Keratinocyte (primary cell): ENCODE measurements at regions not wholly inside any gene's neighbourhood (a gene's known extent, or its start where the extent isn't known, plus 50 kb on each side); places are given as distances from the start of the nearest gene placed in this dataset.

ENCODE experiments used
- DNase-seq: peaks from one replicate; pipeline ENCODE4 v3.0.0-alpha.2; 2011; ENCODE audit warnings: low read depth, missing footprints, low spot score
- FAIRE-seq: peaks from 2 replicates; lab custom pipeline; 2011; peaks lifted over from hg19 to GRCh38; lab: Jason Lieb, UNC
- H2AFZ ChIP-seq: 2 replicates; pipeline ENCODE4 v1.6.0; 2012; ENCODE audit warnings: low read length, control low read depth, inconsistent platforms; ENCODE audit not compliant: control insufficient read depth
- H3K27ac ChIP-seq: 2 replicates; pipeline ENCODE4 v1.5.1; 2011; ENCODE audit warnings: low read length; ENCODE audit not compliant: control insufficient read depth, insufficient read depth
- H3K27me3 ChIP-seq: 3 replicates; pipeline ENCODE4 v1.6.0; 2011; ENCODE audit warnings: low read length; ENCODE audit not compliant: control insufficient read depth, insufficient read depth; ENCODE audit errors: extremely low read depth
- H3K36me3 ChIP-seq, 2 experiments: 2 replicates in 1 of 2; 3 replicates in 1 of 2; pipeline ENCODE4 v1.5.1; 2011; ENCODE audit warnings: low read length in 2 of 2, mild to moderate bottlenecking in 1 of 2; ENCODE audit not compliant: control insufficient read depth in 2 of 2, insufficient read depth in 2 of 2; ENCODE audit errors: extremely low read depth in 1 of 2
- H3K4me1 ChIP-seq: 3 replicates; pipeline ENCODE4 v1.5.1; 2011; ENCODE audit warnings: low read length; ENCODE audit not compliant: control insufficient read depth, insufficient read depth; ENCODE audit errors: extremely low read depth
- H3K4me2 ChIP-seq: 3 replicates; pipeline ENCODE4 v1.6.0; 2011; ENCODE audit warnings: low read depth, low read length; ENCODE audit not compliant: control insufficient read depth, insufficient read depth; ENCODE audit errors: extremely low read depth
- H3K4me3 ChIP-seq, 3 experiments: fragments of 200-600 bp in 1 of 3; sonication (generic) in 1 of 3; 2 replicates in 2 of 3; 3 replicates in 1 of 3; pipeline ENCODE4 v1.5.1; 2011 to 2016; ENCODE audit warnings: low read length in 3 of 3, mild to moderate bottlenecking in 3 of 3, control low read depth in 2 of 3, inconsistent platforms in 1 of 3, low read depth in 1 of 3, mixed read lengths in 1 of 3, mixed run types in 1 of 3, moderate library complexity in 1 of 3; ENCODE audit not compliant: control insufficient read depth in 2 of 3, insufficient read depth in 2 of 3; ENCODE audit errors: extremely low read depth in 1 of 3
- H3K79me2 ChIP-seq: 2 replicates; pipeline ENCODE4 v1.6.0; 2012; ENCODE audit warnings: low read length; ENCODE audit not compliant: control insufficient read depth, insufficient read depth
- H3K9ac ChIP-seq: 3 replicates; pipeline ENCODE4 v1.6.0; 2011; ENCODE audit warnings: low read length; ENCODE audit not compliant: control insufficient read depth, insufficient read depth; ENCODE audit errors: extremely low read depth
- H3K9me1 ChIP-seq: 3 replicates; pipeline ENCODE4 v1.6.0; 2011; ENCODE audit warnings: low read length; ENCODE audit not compliant: control insufficient read depth, insufficient read depth; ENCODE audit errors: extremely low read depth
- H3K9me3 ChIP-seq: 2 replicates; pipeline ENCODE4 v1.5.1; 2012; ENCODE audit warnings: low read depth, low read length; ENCODE audit not compliant: control insufficient read depth
- H4K20me1 ChIP-seq: 3 replicates; pipeline ENCODE4 v1.6.0; 2011; ENCODE audit warnings: low read length; ENCODE audit not compliant: control insufficient read depth, insufficient read depth; ENCODE audit errors: extremely low read depth
- EZH2 ChIP-seq: IDR thresholded peaks from one replicate; pipeline ENCODE4 v1.6.1; 2012; ENCODE audit warnings: inconsistent platforms, mild to moderate bottlenecking, low read length, moderate library complexity
- dilution Hi-C: fragments of 300-500 bp; cut with MboI; formaldehyde crosslinking; loops from one replicate; pipeline ENCODE4 v1.7.0; 2020; ENCODE audit warnings: low sequenced_read_pairs; ENCODE audit not compliant: extremely low pct_ligation_motif_present
- TF ChIP-seq, protein P1 (sequence below), 3 experiments: IDR thresholded peaks in 1 of 3; conservative IDR thresholded peaks in 1 of 3; optimal IDR thresholded peaks in 1 of 3; 2 replicates in 2 of 3; 3 replicates in 1 of 3; pipeline versions ENCODE3 to v1.5.1; 2011; ENCODE audit warnings: low read length in 3 of 3, mild to moderate bottlenecking in 3 of 3, moderate library complexity in 2 of 3, control low read depth in 1 of 3, inconsistent platforms in 1 of 3; ENCODE audit not compliant: insufficient read depth in 2 of 3; ENCODE audit errors: extremely low read depth in 1 of 3

DNA sequence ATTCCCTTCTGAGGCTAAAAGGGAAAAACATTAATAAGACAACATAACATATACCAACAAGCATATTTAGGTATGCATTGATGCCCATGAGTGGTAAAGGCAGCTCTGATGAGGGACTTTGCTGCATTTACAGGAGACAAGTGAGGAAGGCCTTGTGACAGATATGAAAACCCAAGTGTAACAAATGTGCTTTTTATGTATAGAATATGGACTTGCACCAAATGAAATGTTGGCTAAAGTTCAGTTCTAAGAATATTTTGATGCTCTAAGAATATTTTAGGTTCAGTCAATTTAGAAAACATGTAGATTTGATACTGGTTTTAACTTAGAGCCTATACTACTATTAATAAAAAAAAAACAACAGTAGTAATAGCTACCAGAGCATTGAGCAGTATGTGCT, 424.7 kb downstream of the LMO4 start:
- H3K36me3 ChIP-seq = no peaks in the 10 kb centered on the region
- no peak overlapping the region for H3K4me2 ChIP-seq
- no peak overlapping the region for H3K27ac ChIP-seq
- dilution Hi-C loops = no loop called here
- H3K27me3 ChIP-seq = no peaks in the 10 kb centered on the region
- no peaks in the 10 kb centered on the region for H3K9me1 ChIP-seq
- no peaks in the 10 kb centered on the region for H3K4me1 ChIP-seq
- H3K4me3 ChIP-seq = no peak overlapping the region
- no peaks in the 10 kb centered on the region for H3K9me3 ChIP-seq
- no peaks in the 10 kb centered on the region for H4K20me1 ChIP-seq
- no peak overlapping the region for H2AFZ ChIP-seq
- no peaks in the 10 kb centered on the region for H3K79me2 ChIP-seq
- TF ChIP-seq, protein P1, sequence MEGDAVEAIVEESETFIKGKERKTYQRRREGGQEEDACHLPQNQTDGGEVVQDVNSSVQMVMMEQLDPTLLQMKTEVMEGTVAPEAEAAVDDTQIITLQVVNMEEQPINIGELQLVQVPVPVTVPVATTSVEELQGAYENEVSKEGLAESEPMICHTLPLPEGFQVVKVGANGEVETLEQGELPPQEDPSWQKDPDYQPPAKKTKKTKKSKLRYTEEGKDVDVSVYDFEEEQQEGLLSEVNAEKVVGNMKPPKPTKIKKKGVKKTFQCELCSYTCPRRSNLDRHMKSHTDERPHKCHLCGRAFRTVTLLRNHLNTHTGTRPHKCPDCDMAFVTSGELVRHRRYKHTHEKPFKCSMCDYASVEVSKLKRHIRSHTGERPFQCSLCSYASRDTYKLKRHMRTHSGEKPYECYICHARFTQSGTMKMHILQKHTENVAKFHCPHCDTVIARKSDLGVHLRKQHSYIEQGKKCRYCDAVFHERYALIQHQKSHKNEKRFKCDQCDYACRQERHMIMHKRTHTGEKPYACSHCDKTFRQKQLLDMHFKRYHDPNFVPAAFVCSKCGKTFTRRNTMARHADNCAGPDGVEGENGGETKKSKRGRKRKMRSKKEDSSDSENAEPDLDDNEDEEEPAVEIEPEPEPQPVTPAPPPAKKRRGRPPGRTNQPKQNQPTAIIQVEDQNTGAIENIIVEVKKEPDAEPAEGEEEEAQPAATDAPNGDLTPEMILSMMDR (optimal IDR thresholded peaks at IDR 0.05 in 1 of 3, IDR thresholded peaks at IDR 0.05 in 1 of 3, conservative IDR thresholded peaks at IDR 0.05 in 1 of 3; ENCODE audit: extremely low read depth in 1 of 3, insufficient read depth in 2 of 3, low read length in 3 of 3) = no peak
- TF ChIP-seq EZH2 = no peak
- H3K9ac ChIP-seq = no peak overlapping the region
- FAIRE-seq = no peak
- no peak for DNase-seq

DNA sequence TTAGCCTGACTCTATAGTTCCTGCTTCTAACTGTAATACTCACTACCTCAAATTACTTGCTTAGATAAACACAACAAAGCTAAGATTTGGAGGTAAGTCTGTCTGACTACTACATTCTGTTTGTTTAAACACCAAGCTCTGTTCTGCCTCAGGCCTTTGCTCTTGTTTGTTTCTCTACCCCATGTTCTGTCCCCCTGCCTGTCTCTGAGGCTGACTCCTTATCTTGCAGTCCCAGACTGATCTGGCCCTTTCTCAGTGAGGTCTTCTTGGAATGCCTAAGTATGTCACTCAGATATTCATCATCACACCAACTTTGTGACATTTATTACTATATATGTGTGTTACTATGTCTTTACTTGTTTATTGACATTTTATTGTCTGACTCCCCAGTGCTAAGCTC, 425.5 kb downstream of the LMO4 start:
- Histone ChIP-seq H2AFZ (no peak overlapping the region), H3K27ac (no peak overlapping the region), H3K9me3 (no peaks in the 10 kb centered on the region), H3K9me1 (no peaks in the 10 kb centered on the region), H3K4me1 (no peaks in the 10 kb centered on the region), H3K79me2 (no peaks in the 10 kb centered on the region), H3K4me2 (no peak overlapping the region), H3K27me3 (no peaks in the 10 kb centered on the region), H3K4me3 (no peak overlapping the region), H3K9ac (no peak overlapping the region), H4K20me1 (no peaks in the 10 kb centered on the region), H3K36me3 (no peaks in the 10 kb centered on the region)
- dilution Hi-C loops = no loop called here
- TF ChIP-seq, protein P1 (optimal IDR thresholded peaks at IDR 0.05 in 1 of 3, IDR thresholded peaks at IDR 0.05 in 1 of 3, conservative IDR thresholded peaks at IDR 0.05 in 1 of 3; ENCODE audit: extremely low read depth in 1 of 3, insufficient read depth in 2 of 3, low read length in 3 of 3) = no peak
- no peak for TF ChIP-seq EZH2
- DNase-seq = no peak
- no peak for FAIRE-seq
